Activated CD8-positive, alpha-beta memory T cell treated with anti-CD3 and anti-CD28 coated beads, Interleukin-2, amount 50 U/mL, for 4 hours (primary cell): ENCODE measurements at regions not wholly inside any gene's neighbourhood (a gene's known extent, or its start where the extent isn't known, plus 50 kb on each side); places are given as distances from the start of the nearest gene placed in this dataset.
"Not testable (repeated sequence)": the region's sequence is repeated elsewhere in the genome, so short reads cannot be mapped to it uniquely, and the experiment has no call there.

ENCODE experiments used
- DNase-seq: peaks from one replicate; pipeline ENCODE4 v3.0.0-alpha.2; 2020

GRCh38 chr9:61628951-61629350 lies 439.1 kb downstream of the SPATA31A7 start:
- not testable (repeated sequence) for DNase-seq

DNA sequence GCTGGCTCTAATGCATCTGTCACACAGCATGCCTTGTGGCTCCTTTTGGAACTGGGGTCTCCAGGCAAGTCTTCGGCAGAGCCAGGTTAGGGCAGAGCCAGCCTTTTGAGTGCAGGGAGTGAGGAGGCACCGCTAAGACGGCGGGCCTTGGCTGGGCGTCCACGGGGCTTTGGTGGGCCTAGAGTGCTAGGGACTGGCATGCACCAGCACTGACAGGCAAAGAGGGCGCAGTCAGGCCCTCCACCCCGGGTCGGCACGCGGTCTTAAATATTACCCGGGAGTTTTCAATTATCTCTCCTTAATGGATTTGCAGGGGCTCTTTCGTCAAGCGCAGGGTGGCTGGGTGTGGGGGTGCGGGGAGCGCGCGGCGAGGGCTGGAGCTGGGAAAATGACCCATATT lies 444.4 kb downstream of the SPATA31A7 start:
- DNase-seq = no peak

DNA sequence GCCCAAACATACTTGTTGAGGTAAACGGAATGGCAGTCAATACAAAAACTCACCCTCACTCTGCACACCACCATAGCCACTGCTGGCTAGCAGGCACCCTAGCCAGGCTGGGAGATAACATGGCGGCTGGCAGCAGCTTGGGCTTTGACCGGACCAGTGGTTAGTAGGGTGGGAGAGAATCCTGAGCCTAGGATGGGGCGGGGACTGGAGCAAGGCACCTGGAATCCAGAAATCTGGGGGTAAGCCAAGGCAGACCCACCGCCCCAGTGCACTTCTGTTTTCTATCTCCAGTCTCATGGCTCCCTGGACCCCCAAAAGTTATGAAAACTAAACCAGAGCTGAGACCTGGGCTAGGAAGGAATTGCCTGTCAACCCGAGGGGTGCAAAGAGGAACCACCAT lies 474.4 kb downstream of the SPATA31A7 start:
- not testable (repeated sequence) for DNase-seq

DNA sequence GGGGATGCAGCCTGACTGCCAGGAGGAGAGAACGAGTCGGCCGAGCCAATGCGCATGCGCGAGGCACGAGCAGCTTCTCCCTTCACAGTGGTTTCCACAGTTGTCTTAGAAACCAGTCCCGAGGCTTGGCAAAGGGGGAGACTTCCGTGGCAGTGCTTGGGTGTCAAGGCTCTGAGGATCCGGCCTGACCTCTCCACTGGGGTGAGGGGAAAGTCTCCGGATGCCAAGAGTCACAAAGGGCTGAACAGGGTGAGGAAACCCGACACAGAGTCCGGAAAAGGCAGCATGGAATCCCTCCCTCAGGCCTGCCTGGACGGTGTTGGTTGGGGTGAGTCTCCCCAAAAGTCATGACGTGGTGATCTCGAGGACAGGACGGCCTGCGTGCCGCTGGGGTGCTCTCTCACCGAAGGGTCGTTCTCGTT lies 475.5 kb downstream of the SPATA31A7 start:
- peak; percentile 5 for DNase-seq

DNA sequence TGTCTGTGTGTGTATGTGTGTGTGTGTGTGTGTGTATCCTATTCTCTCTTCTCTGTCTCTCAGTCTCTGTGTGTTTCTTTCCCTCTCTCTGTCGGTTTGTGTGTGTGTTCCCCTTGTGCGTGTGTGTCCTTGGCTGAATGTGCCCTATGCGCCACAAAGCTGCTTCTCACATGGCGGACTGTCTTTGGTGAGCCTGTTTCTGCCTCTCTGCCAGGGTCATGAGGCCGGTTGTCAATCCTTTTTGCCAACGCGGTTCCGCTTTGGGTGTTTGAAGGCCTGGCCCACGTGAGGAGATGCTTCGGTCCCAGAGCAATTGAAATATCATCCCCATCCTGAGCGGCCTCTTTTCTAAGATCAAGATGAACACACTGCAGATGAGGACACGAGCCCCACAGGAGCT lies 476.0 kb downstream of the SPATA31A7 start:
- no peak for DNase-seq

DNA sequence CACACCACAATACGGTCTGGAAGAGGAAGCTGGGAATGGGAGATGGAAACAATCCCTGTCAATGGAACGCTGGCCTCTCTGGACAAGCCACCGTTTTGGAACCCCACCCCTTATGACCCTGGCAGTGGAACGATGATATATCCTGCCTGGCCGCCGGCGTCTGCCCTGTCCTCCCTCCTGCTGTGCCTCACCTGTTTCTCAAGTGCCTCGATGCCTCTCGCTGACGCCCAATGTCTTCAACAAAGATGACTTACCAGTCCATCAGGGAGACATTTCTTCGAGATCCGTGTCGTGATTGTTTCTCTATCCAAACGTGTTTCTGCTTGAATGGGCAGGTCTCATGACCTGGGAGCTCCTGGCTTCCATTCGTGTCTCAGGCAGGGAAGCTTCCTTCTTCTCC lies 476.5 kb downstream of the SPATA31A7 start:
- DNase-seq = no peak

DNA sequence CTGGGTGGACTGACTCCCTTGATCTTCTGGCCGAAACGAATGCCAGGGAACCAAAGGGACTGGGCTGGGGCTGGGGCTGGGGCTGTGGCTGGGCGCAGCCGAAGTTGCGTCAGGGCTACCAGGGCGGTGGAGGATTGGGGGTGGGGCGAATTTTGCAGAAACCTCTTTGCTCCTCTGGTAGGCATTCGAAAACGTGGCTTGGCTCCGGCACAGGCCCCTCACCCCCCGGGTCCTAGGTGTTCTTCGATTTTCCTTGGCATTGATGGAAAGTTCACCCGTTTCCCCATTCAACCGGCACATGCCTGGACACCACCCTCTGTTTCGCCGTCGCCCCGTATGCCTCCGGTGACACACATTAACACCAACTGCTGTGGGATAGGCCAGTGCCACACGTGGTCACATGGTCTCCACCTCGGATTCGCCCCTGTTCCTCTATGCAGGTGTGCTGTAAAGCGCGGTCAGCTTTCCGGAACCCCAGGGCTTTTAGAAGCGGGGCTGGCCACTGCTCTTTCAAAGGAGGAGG lies 477.1 kb downstream of the SPATA31A7 start:
- peak; percentile 7 for DNase-seq

- DNase-seq = peak; percentile 6
Observed at GRCh38 chr9:61667559-61668121, 477.8 kb downstream of the SPATA31A7 start.

- DNase-seq = peak; percentile 2
Observed at GRCh38 chr9:61668201-61668600, 478.4 kb downstream of the SPATA31A7 start.

DNA sequence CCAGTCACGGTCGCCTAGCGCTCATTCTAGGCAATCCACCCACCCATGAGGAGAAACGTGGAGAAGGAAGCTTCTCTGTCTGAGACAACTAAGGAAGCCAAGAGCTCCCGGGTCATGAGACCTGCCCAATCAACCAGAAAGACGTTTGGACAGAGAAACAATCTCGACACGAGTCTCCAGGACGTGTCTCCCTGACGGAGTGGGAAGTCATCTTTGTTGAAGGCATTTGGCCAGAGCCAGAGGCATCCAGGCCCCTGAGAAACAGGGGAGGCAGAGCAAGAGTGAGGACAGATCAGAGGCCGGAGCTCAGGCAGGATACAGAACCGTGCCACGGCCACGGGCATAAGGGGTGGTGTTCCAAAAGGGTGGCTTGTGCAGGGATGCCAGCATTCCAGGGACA lies 479.0 kb downstream of the SPATA31A7 start:
- DNase-seq = no peak

- DNase-seq = no peak
Observed at GRCh38 chr9:61669352-61669751, 479.5 kb downstream of the SPATA31A7 start.

- DNase-seq = peak; percentile 6
Observed at GRCh38 chr9:61669831-61670505, 480.1 kb downstream of the SPATA31A7 start.

DNA sequence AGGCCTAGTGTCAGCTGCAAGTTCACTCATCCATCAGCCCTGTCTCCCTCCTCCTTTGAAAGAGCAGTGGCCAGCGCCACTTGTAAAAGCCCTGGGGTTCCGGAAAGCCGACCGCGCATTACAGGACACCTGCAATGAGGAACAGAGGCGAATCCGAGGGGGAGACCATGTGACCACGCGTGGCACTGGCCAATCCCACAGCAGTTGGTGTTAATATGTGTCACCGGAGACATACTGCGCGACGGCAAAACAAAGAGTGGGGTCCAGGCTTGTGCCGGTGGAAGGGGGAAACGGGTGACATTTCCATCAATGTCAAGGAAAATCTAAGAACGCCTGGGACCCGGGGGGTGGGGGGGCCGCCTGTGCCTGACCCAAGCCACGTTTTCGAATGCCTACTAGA lies 480.8 kb downstream of the SPATA31A7 start:
- peak; percentile 8 for DNase-seq

DNA sequence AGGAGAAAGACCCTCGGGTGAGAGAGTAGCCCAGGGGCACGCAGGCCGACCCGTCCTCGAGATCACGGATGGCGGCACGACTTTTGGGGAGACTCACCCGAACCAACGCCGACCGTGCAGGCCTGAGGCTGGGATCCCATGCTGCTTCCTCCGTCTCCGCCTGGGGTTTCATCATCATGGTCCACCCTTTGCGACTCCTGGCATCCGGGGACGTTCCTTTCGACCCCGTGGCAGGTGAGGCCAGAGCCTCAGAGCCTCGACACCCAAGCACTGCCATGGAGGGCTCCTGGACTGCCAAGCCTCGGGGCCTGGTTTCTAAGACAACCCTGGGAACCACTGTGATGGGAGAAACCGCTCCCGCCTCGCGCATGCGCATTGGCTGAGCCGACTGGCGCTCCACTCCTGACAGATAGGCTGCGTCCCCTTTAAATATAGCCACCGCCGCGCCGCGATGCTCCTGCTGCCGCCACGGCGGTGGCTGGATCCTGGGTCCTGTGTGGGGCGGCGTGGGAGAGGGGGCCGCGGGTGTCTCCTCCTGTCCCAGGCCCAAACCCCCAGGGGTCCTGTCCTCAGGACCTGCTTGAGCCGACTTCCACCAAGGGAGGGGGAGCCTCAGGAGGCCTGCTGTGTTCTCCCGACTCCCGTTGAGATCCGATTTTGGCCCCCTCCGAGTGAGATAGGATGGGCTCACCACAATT lies 481.6 kb downstream of the SPATA31A7 start:
- peak; percentile 8 for DNase-seq

DNA sequence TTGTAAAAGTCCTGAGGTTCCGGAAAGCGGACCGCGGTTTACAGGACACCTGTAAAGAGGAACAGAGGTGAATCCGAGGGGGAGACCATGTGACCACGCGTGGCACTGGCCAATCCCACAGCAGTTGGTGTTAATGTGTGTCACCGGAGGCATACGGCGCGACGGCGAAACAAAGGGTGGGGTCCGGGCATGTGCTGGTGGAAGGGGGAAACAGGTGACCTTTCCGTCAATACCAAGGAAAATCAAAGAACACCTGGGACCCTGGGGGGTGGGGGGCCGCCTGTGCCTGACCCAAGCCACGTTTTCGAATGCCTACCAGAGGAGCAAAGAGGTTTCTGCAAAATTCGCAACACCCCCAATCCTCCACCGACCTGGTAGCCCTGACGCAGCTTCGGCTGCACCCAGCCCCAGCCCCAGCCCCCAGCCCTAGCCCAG lies 482.3 kb downstream of the SPATA31A7 start:
- peak; percentile 7 for DNase-seq

DNA sequence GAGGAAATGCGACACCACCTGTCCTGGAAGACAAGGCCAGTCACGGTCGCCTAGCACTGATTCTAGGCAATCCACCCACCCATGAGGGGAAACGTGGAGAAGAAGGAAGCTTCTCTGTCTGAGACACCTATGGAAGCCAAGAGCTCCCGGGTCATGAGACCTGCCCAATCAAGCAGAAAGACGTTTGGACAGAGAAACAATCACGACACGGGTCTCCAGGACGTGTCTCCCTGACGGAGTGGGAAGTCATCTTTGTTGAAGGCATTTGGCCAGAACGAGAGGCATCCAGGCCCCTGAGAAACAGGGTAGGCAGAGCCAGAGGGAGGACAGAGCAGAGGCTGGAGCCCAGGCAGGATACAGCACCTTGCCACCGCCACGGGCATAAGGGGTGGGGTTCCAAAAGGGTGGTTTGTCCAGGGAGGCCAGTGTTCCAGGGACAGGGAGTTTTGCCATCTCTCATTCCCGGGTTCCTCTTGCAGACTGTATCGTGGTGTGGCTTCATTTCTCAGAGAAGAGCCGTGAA lies 482.9 kb downstream of the SPATA31A7 start:
- DNase-seq = not testable (repeated sequence)

- DNase-seq = no peak
Observed at GRCh38 chr9:61673247-61673646, 483.4 kb downstream of the SPATA31A7 start.

DNA sequence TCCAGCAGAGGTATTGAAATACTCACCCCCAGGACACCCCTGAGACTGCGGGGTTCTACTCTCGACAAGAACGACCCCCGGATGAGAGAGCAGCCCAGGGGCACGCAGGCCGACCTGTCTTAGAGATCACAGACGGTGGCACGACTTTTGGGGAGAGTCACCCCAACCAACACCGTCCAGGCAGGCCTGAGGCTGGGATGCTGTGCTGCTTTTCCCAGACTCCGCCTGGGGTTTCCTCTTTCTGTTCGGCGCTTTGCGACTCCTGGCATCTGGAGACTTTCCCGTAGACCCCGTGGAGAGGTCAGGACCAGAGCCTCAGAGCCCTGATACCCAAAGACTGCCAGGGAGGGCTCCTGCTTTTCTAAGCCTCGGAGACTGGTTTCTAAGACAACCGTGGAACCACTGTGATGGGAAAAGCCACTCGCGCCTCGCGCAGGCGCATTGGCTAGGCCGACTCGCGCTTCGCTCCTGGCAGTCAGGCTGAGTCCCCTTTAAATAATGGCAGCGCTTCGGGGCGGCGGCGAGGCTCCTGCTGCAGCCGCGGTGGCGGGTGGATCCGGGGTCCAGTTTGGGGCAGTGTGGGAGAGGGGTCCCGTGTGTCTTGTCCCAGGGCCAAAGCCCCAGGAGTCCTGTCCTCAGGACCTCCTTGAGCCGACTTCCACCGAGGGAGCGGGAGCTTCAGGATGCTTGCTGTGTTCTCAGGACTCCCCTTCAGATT lies 484.0 kb downstream of the SPATA31A7 start:
- DNase-seq = no peak

- no peak for DNase-seq
Observed at GRCh38 chr9:61674465-61674864, 484.6 kb downstream of the SPATA31A7 start.

DNA sequence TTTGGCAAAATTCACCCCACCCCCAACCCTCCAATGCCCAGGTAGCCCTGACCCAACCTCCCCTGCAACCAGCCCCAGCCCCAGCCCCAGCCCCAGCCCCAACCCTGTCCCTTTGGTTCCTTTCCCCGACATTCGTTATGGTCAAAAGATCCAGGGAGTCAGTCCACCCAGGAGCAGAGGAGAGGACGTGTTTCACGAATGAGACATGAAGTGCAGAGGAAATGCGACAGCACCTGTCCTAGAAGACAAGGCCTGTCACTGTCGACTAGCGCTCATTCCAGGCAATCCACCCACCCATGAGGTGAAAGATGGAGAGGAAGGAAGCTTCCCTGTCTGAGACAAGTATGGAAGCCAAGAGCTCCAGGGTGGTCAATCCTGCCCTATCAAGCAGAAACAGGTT lies 485.0 kb downstream of the SPATA31A7 start:
- DNase-seq = no peak
